Loucy (cell line): ENCODE measurements at regions not wholly inside any gene's neighbourhood (a gene's known extent, or its start where the extent isn't known, plus 50 kb on each side); places are given as distances from the start of the nearest gene placed in this dataset.

Source experiments
- H2AFZ ChIP-seq: fragments of 200-600 bp; sonication (generic); 2 replicates; pipeline ENCODE4 v1.6.0; 2016; ENCODE audit warnings: antibody characterized with exemption, mild to moderate bottlenecking, low read length, moderate library complexity
- H3F3A ChIP-seq: fragments of 200-600 bp; 2 replicates; pipeline ENCODE4 v1.6.0; 2016; ENCODE audit warnings: antibody characterized with exemption, low read depth, mild to moderate bottlenecking
- H3K27me3 ChIP-seq: fragments of 200-600 bp; sonication (generic); 2 replicates; pipeline ENCODE4 v1.6.1; 2014; ENCODE audit warnings: low read length, mild to moderate bottlenecking; ENCODE audit not compliant: insufficient read depth, poor library complexity, severe bottlenecking
- H3K36me3 ChIP-seq: fragments of 200-600 bp; sonication (generic); 2 replicates; pipeline ENCODE4 v1.6.1; 2016; ENCODE audit warnings: low read length; ENCODE audit not compliant: insufficient read depth
- H3K4me1 ChIP-seq: fragments of 200-600 bp; sonication (generic); 2 replicates; pipeline ENCODE4 v1.5.1; 2014; ENCODE audit warnings: low read length, mild to moderate bottlenecking; ENCODE audit not compliant: insufficient read depth, poor library complexity, severe bottlenecking
- H3K4me2 ChIP-seq: fragments of 200-600 bp; sonication (generic); 2 replicates; pipeline ENCODE4 v1.6.0; 2014; ENCODE audit warnings: antibody characterized with exemption, low read length, low read depth, mild to moderate bottlenecking; ENCODE audit not compliant: poor library complexity, severe bottlenecking
- H3K4me3 ChIP-seq: fragments of 200-600 bp; sonication (generic); 2 replicates; pipeline ENCODE4 v1.5.1; 2014; ENCODE audit warnings: low read length, mild to moderate bottlenecking, mixed read lengths; ENCODE audit not compliant: poor library complexity, severe bottlenecking
- H3K79me2 ChIP-seq: fragments of 200-600 bp; sonication (generic); 2 replicates; pipeline ENCODE4 v1.6.1; 2014; ENCODE audit warnings: low read length; ENCODE audit not compliant: insufficient read depth
- H3K9ac ChIP-seq: fragments of 200-600 bp; sonication (generic); 2 replicates; pipeline ENCODE4 v1.6.0; 2014; ENCODE audit warnings: mild to moderate bottlenecking, low read depth, low read length, moderate library complexity; ENCODE audit not compliant: poor library complexity, severe bottlenecking
- H3K9me2 ChIP-seq: fragments of 200-600 bp; sonication (generic); replicated peaks from 2 replicates; pipeline ENCODE4 v1.6.1; 2016; ENCODE audit warnings: low read depth, low read length, mixed read lengths
- H3K9me3 ChIP-seq: fragments of 200-600 bp; sonication (generic); 2 replicates; pipeline ENCODE4 v1.6.1; 2014; ENCODE audit warnings: mild to moderate bottlenecking, antibody characterized with exemption, low read length, low read depth; ENCODE audit not compliant: insufficient read depth
- H4K20me1 ChIP-seq: fragments of 200-600 bp; sonication (generic); 2 replicates; pipeline ENCODE4 v1.6.0; 2014; ENCODE audit warnings: antibody characterized with exemption, low read length, mild to moderate bottlenecking; ENCODE audit not compliant: insufficient read depth, poor library complexity, severe bottlenecking
- CTCF ChIP-seq: fragments of 200-600 bp; sonication (generic); conservative IDR thresholded peaks from 2 replicates; pipeline ENCODE4 v1.5.1; 2014; ENCODE audit warnings: mild to moderate bottlenecking, antibody characterized with exemption, low read length
- EZH2phosphoT487 ChIP-seq: fragments of 200-600 bp; IDR thresholded peaks from 2 replicates; pipeline ENCODE4 v1.6.1; 2018; ENCODE audit warnings: antibody characterized with exemption, mild to moderate bottlenecking, moderate library complexity, borderline replicate concordance

GRCh38 chr3:164748626-164749025, 329.7 kb downstream of the SI start:
- no peak overlapping the region for H2AFZ ChIP-seq
- H3K36me3 ChIP-seq = no peaks in the 10 kb centered on the region
- no peaks in the 10 kb centered on the region for H3K27me3 ChIP-seq
- H3K9me2 ChIP-seq = no peaks in the 10 kb centered on the region
- H3K9me3 ChIP-seq = no peaks in the 10 kb centered on the region
- H3K9ac ChIP-seq = no peak overlapping the region
- H3K4me1 ChIP-seq = no peaks in the 10 kb centered on the region
- TF ChIP-seq CTCF = no peak
- no peak for TF ChIP-seq EZH2phosphoT487
- no peaks in the 10 kb centered on the region for H4K20me1 ChIP-seq
- no peak overlapping the region for H3K4me3 ChIP-seq
- no peaks in the 10 kb centered on the region for H3F3A ChIP-seq
- no peak overlapping the region for H3K4me2 ChIP-seq
- H3K79me2 ChIP-seq = no peaks in the 10 kb centered on the region

GRCh38 chr3:164741869-164742268, 336.4 kb downstream of the SI start:
- Histone ChIP-seq H4K20me1 (no peaks in the 10 kb centered on the region), H3K4me2 (no peak overlapping the region), H3K9me3 (no peaks in the 10 kb centered on the region), H2AFZ (no peak overlapping the region), H3K79me2 (no peaks in the 10 kb centered on the region), H3K4me3 (no peak overlapping the region), H3F3A (no peaks in the 10 kb centered on the region), H3K27me3 (no peaks in the 10 kb centered on the region), H3K9ac (no peak overlapping the region), H3K4me1 (no peaks in the 10 kb centered on the region), H3K36me3 (no peaks in the 10 kb centered on the region), H3K9me2 (no peaks in the 10 kb centered on the region)
- TF ChIP-seq EZH2phosphoT487 = no peak
- no peak for TF ChIP-seq CTCF

- H3K9me2 ChIP-seq = no peaks in the 10 kb centered on the region
- no peaks in the 10 kb centered on the region for H3K79me2 ChIP-seq
- no peaks in the 10 kb centered on the region for H3K9me3 ChIP-seq
- H3K36me3 ChIP-seq = no peaks in the 10 kb centered on the region
- TF ChIP-seq EZH2phosphoT487 = no peak
- no peak for TF ChIP-seq CTCF
- H3F3A ChIP-seq = no peaks in the 10 kb centered on the region
- H4K20me1 ChIP-seq = no peaks in the 10 kb centered on the region
- H3K4me2 ChIP-seq = no peak overlapping the region
- no peaks in the 10 kb centered on the region for H3K4me1 ChIP-seq
- H3K9ac ChIP-seq = no peak overlapping the region
- H3K4me3 ChIP-seq = no peak overlapping the region
- H2AFZ ChIP-seq = no peak overlapping the region
- no peaks in the 10 kb centered on the region for H3K27me3 ChIP-seq
These were observed 341.1 kb downstream of the SI start for GRCh38 chr3:164737174-164737573.
